Spleen (tissue), 7 donors: ENCODE measurements at regions not wholly inside any gene's neighbourhood (a gene's known extent, or its start where the extent isn't known, plus 50 kb on each side); places are given as distances from the start of the nearest gene placed in this dataset.

Experiments
- POLR2A ChIP-seq, 3 donors: fragments of 450-650 bp; IDR thresholded peaks; one replicate each; pipeline ENCODE4 v1.5.1; 2017; ENCODE audit warnings: antibody characterized with exemption in 3 of 3, mild to moderate bottlenecking in 1 of 3
- TF ChIP-seq, protein P1 (sequence below), 11 experiments: fragments of 200-600 bp in 7 of 11; fragments of 450-650 bp in 4 of 11; sonication (generic) in 4 of 11; IDR thresholded peaks in 8 of 11; conservative IDR thresholded peaks in 3 of 11; 1 replicate in 7 of 11; 2 replicates in 4 of 11; pipeline versions ENCODE4 v1.4.0 to v1.8.0; 2016 to 2021; ENCODE audit warnings: antibody characterized with exemption in 11 of 11, inconsistent platforms in 4 of 11, mild to moderate bottlenecking in 1 of 11
- donor health status: DM: no; HTN: no; CAD: no; lungs with moderate emphysema.
- donor health status: DM: no; HTN: no; CAD: no.
- donor health status: DM: no; HTN: no; CAD: no.

DNA sequence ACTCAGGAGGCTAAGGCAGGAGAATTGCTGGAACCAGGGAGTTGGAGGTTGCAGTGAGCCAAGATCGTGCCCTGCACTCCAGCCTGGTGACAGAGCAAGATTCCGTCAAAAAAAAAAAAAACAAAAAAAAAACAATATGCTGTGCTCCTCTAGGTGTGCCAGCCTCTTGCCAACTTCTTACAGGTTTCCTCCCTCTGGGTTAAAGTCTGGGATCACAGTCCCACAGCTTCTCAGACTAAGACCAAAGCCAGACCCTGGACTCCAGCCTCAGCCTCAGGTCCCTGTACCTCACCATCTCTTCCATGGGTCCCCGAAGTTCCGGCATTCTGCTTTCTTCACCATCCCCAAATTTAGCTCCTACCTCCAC is 180.8 kb upstream of the MVB12B start:
- TF ChIP-seq, protein P1, sequence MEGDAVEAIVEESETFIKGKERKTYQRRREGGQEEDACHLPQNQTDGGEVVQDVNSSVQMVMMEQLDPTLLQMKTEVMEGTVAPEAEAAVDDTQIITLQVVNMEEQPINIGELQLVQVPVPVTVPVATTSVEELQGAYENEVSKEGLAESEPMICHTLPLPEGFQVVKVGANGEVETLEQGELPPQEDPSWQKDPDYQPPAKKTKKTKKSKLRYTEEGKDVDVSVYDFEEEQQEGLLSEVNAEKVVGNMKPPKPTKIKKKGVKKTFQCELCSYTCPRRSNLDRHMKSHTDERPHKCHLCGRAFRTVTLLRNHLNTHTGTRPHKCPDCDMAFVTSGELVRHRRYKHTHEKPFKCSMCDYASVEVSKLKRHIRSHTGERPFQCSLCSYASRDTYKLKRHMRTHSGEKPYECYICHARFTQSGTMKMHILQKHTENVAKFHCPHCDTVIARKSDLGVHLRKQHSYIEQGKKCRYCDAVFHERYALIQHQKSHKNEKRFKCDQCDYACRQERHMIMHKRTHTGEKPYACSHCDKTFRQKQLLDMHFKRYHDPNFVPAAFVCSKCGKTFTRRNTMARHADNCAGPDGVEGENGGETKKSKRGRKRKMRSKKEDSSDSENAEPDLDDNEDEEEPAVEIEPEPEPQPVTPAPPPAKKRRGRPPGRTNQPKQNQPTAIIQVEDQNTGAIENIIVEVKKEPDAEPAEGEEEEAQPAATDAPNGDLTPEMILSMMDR (IDR thresholded peaks at IDR 0.05 in 8 of 11, conservative IDR thresholded peaks at IDR 0.05 in 3 of 11): no peak
- TF ChIP-seq POLR2A (IDR thresholded peaks at IDR 0.05): no peak
